Left lobe of liver (tissue), 2 donors: ENCODE measurements at regions not wholly inside any gene's neighbourhood (a gene's known extent, or its start where the extent isn't known, plus 50 kb on each side); places are given as distances from the start of the nearest gene placed in this dataset.
"Not testable (repeated sequence)": the region's sequence is repeated elsewhere in the genome, so short reads cannot be mapped to it uniquely, and the experiment has no call there.

Experiments used
- ATAC-seq: fragments of 200-7000 bp; cut with Tn5 transposase; one replicate; pipeline ENCODE4 v1.9.1; 2020; ENCODE audit warnings: mild to moderate bottlenecking, moderate library complexity
- DNase-seq: peaks from one replicate; pipeline ENCODE4 v3.0.0-alpha.2; 2020; ENCODE audit warnings: low spot score
- donor health status: DM: no; HTN: no; CAD: no; lungs with moderate emphysema.
- donor health status: DM: no; HTN: yes; CAD: no.

DNA sequence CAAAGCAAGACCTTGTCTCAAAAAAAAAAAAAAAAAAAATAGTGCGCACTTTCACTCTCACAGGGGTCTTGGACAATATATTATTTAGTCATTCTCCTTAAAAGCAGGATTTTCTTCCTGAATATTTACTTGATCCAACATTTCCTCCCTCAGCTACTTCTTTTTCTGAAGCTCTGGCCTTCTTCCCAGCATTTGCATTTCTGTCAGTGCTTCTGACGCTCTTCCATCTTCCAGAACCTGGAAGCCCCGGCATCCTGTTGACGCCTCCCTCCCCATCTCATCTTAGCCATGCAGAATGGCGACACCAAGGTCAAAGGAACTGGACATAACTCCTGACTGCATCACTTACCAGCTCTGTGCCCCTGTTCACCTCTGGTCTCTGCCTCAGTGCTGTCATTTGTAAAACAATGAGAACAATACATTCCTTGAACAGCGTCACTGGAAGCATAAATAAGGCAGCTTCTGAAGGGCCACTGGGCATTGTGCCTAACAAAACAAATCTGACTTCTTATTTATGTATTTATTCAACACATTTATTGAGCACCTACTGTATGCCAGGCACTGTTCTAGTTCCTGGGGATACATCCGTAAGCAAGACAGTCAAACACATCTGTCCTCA lies 90.9 kb upstream of the MDM1 start:
- DNase-seq = no peak
- ATAC-seq = peak; percentile 55

DNA sequence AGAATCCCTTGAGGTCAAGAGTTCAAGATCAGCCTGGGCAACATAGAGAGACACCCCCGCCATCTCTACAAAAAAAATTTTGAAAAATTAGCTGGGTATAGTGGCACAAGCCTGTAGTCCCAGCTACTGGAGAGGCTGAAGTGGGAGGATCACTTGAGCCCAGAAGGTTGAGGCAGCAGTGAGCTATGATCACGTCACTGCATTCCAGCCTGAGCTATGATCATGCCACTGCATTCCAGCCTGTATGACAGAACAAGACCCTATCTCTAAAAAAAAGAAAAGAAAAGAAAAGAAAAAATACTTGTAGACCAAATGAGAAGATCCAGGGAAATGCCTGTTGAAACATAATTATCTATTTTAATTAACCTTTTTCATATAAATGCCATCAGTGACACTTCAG lies 93.8 kb upstream of the MDM1 start:
- no peak for DNase-seq
- no peak for ATAC-seq

DNA sequence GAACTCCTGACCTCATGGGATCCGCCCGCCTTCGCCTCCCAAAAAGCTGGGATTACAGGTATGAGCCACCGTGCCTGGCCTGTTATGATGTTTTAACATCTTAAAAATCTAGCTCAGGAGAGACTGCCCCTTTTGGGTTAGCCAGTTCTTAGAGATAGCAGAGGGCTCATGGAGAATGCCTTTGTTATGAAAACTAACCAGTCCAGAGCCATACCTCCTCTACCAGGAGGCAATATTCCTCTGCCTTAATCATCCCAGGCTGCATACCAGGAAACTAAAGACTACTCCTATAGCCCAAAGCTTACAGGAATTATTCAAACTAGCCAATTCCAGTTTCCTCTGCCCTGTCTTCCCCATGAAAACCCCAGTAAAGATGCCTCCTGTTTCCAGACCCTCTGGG lies 96.0 kb upstream of the MDM1 start:
- ATAC-seq (no peak), DNase-seq (no peak)

DNA sequence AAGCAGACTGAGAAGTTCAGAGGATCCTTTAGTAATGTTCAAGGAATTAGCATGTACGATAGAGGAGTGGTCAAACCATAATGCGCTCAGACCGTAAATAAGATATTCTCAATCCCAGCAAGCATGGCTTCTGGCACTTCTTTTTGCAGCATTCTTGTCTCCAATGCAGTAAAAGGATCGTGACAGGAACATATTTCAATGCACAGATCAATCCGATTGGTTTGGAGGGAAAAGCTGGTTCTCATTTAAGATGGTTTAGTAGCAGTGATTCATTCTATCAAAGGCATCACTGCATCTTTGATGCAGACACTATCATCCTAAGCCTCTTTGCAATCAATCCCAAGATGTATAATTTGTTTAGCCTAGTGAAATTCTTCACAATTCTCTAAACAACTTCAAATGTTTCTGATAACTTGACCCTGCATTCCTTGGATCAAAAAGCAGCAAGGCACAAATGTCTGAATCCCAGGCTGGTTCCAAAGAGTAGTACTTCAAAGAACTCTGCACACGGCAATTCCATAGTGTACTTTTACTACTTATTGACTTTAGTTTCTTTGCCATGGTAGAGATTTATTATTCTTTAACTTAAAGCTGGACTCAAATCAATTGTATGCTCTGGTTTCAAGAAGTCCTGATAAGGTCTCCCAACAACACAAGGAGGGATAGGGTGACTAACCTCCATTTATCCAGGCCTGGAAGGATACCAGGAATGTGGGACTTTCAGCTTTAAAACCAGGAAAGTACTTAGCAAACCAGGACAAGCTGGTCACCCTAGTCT lies 96.8 kb upstream of the MDM1 start:
- no peak for DNase-seq
- no peak for ATAC-seq

DNA sequence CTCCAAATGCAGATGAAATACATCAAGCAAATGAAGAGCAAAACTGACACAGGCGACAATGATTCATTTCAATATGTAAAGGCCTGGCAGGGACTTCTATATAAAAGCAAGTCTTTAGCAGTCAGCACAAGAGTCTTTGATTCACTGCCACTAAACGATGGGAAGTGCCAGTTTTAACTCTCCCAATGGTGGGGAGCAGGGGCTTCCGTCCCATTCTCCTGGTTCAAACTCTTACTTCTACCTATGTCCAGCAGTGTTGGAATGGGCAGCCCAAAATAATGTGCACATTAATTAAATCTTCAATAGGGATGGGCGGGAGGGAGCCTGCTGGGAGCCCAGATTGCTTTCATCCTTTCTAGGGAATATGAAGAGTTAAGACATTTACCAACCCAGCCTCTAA lies 97.5 kb upstream of the MDM1 start:
- ATAC-seq = no peak
- no peak for DNase-seq

DNA sequence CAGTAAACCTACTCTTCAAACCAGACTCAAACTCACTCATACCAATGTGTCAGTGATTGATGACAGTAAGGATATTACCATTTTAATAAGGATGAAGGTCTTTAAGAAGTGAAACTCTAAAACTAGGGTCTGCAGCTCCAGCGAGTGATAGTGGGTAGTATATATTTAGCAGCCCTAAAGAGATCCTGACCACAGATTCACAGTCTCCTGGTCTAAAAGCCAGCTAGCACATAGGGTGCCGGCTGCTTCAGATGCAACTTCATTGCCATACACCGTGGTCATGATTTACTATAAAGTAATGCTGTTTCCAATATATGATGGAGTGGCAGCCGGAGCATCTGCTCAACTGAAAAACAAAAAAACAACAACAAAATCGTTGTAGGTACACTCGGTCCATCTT lies 99.6 kb upstream of the MDM1 start:
- no peak for DNase-seq
- no peak for ATAC-seq

DNA sequence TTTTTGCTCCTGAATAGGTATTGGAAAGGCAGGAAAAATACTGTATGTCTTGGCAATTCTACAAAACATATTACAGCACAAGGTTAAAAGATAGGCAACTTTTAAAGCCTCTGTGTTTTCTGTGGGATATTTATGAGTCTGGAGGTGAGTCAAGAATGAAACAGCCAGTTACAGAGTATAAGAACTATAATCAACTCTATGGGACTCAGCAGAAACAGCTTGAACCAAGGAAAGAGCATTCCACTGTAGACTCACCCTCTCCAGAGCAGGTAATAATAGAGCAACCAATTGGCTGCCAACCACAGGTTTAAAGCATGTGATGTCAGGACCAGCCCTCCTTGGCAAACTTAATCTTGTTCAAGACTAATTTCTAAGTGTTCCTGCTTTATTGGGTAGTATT lies 100.5 kb upstream of the MDM1 start:
- DNase-seq (no peak), ATAC-seq (no peak)

DNA sequence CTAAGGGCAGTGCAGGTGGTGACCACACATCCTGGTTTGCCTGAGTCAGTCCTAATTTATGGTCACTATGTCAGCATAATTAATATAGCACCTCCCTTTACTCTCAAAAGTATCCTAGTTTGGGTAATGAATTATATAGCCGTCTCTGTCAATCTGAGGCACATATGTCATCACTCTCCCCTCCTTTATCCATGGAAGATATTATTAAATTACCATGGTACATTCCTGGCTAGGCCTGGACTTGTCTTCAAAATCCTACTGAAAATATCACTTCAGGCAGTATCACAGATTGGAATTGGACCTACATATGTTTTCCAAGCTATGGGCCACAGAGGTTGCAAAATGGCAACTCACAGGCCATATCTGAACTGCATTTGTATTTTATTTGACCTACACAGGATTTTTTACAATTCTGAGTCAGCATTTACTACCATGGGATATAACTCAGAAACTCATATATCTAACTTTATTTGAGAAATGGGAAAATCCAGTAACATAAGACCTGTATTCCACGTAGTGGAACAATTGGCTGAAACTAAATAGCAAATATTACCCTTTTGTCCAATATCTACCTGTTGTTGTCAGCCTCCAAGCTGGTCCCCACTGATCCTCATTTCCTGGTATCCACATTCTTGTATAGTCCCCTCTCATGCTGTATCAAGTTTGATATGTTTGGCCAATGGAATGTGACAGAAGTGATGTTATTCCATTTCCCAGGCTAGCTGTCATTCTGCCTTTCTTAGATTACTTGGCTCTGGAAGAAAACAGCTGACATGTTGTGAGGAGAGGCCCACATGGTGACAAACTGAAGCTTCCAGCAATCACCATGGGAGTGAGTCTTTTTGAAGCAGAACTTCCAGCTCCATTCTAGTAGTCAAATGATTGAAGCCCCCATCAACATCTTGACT lies 102.5 kb upstream of the MDM1 start:
- ATAC-seq = no peak
- no peak for DNase-seq

DNA sequence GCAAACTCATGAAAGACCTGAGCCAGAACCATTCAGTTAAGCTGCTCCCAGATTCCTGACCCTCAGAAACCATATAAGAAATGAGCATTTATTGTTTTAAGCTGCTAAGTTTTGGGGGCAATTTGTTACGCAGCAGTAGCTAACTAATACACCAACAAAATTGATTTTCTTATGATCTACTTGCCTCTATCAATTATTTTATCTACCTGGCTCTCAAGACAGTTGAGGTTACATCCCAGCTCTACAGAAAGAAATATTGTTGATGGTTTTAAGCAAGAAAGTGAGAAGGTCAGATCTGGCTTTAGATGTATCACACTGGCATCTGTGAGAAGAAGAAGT lies 103.1 kb upstream of the MDM1 start:
- DNase-seq = no peak

DNA sequence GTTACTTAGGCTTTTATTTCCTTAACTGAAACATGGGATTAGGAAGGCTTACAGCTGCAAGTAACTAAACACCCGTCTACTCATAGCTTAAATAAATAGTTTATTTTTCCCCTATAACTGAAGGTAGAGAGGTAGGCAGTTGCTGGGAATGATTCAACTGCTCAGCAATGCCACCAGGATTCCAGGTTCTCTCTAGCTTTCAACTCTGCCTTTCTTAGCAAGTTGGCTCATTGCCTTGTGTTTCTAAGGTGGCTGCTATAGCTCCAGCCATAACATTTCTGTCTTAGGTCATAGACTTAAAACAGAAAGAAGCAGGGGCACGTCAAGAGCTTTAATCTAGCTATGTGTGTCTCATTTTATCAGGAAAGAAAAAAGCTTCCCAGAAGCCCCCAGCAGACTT lies 103.7 kb upstream of the MDM1 start:
- ATAC-seq = no peak

More for the DNA sequence above, 103.1 kb upstream of the MDM1 start:
- ATAC-seq = no peak

DNA sequence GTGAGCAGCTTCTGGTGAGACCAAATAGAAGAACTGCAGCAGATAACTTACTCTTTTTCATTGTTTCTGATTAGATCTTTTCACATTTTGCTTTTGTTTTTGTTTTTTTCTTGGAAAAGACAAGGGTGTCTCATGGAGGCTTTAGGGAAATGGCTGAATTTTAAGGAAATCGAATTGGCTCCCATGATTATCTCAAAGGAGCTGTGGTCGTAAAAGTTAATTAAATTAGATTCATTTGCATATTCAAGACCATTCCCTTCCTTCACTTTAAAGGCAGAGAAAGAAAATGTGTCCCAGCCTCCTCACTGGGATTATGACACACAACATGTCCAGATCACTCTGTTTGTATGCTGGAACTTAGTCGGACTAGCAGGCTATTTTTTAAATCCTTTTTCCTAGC lies 106.4 kb upstream of the MDM1 start:
- DNase-seq (no peak), ATAC-seq (no peak)

More for the DNA sequence above, 103.7 kb upstream of the MDM1 start:
- DNase-seq = no peak

DNA sequence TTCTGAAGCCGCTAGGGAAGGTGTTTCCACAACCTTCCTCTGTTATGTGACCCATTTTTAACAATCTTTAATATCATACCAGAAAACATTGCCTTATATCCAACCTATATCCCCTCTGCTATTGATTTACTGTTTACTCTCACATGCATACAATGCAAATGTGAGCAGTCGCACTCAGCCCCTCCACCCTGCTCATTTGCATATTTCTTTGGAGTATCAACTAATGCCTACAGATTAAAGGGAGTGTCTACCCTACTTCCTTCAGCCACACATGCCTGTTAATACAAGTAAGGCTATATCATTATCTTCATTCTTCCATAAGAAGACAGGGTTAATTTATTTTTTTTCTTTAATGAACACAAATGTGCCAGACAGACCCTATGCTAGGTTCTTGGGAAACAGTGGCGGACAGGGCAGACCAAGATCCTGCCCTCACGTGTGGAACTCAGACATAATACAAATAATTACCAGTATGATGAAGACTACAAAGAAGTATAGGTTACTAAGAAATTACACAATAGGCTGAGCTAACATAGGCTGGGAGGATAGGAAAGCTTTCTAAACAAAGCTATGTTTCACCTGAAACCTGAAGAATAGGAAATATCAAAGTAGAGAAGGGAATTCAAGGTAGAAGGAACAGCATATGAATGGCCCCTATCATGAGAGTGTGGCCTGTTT lies 107.3 kb upstream of the MDM1 start:
- ATAC-seq = no peak
- no peak for DNase-seq

DNA sequence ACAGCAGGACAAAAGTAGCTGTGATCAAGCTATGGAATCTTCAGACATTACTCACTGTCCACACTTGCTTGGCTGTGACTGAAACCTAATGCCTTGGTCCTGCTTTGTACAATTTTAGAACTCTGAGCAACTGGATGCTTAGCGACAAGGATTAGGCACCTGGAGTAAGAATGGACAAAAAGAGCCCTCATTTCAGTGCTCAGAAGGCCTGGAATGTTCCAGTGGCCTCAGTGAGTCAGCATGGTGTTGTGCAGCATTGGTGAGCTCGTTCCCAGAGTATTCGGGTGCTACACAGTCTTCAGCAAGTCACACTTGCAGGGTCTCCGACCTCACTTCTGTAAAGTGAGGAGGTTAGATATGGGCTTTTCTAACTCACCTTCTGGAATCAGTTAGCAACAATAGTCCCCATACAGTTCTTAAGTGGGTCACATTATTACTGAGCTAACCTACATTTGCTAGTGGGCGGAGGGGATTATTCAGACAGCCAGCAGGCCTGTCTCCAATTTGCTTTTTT lies 108.0 kb upstream of the MDM1 start:
- no peak for DNase-seq
- no peak for ATAC-seq

DNA sequence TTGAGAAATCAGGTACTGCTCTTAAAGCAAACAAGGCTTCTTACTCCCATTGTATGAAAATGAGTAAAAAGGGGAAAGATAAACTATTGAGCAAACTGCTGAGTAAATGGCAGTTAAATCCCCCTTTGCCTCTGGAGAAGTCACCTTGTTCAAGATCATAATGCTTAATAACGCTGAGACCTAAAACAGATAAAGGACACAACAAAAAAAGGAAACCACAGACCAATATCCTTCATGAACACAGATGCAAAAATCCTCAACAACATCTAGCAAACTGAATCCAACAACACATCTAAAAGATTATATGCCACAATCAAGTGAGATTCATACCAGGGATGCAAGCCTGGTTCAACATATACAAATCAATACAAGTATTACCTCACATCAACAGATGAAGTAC lies 109.0 kb upstream of the MDM1 start:
- DNase-seq (no peak), ATAC-seq (no peak)

DNA sequence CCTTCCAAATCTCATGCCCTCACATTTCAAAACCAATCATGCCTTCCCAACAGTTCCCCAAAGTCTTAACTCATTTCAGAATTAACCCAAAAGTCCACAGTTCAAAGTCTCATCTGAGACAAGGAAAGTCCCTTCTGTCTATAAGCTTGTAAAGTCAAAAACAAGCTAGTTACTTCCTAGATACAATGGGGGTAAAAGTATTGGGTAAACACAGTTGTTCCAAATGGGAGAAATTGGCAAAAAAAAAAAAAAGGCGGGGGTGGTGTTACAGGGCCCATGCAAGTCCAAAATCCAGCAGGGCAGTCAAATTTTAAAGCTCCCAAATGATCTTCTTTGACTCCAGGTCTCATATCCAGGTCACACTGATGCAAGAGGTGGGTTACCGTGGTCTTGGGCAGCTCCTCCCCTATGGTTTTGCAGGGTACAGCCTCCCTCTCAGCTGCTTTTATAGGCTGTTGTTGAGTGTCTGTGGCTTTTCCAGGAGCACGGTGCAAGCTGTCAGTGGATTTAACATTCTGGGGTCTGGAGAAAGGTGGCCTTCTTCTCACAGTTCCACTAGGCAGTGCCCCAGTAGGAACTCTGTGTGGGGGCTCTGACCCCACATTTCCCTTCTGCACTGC lies 110.3 kb upstream of the MDM1 start:
- peak; percentile 52 for ATAC-seq

DNA sequence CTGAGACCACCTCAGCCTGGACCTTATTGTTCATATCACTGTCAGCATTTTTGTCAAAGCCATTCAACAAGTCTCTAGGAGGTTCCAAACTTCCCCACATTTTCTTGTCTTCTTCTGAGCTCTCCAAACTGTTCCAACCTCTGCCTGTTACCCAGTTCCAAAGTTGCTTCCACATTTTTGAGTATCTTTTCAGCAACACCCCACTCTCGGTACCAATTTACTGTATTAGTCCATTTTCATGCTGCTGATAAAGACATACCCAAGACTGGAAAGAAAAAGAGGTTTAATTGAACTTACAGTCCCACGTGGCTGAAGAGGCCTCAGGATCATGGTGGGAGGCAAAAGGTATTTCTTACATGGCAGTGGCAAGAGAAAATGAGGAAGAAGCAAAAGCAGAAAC lies 111.5 kb upstream of the MDM1 start:
- not testable (repeated sequence) for ATAC-seq, DNase-seq

More for the DNA sequence above, 110.3 kb upstream of the MDM1 start:
- not testable (repeated sequence) for DNase-seq

DNA sequence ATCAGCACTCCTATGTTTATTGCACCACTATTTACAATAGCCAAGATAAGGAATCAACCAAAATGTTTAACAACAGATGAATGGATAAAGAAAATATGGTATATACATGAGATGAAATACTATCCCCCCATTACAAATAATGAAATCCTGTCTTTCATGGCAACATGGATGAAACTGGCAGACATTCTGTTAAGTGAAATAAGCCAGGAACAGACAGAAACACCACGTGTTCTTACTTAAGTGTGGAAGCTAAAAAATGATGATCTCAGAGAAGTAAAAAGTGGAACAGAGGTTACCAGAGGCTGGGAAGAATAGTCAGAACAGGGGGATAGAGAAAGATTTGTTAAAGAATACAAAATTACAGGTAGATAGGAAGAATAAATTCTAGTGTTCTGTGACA lies 113.7 kb upstream of the MDM1 start:
- DNase-seq = no peak
- no peak for ATAC-seq

DNA sequence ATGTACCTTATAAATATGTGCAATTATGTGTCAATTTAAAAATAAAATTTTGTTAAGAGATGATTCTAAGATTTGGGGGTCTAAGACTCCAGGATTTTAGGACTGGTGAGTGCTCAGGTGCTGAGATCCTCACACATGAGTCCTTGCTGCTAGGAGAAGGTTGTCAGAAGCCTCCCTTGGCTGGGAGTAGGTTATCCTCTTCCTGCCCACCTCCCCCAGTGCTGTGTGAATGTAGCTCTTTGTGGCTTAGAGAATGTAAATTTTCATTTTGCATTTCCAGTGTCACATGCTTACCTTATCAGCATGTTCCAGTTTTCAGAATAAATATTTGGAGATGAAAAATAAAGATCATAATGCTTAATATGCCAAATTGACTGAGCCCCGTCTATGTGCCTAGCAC lies 114.2 kb upstream of the MDM1 start:
- DNase-seq (no peak), ATAC-seq (no peak)

DNA sequence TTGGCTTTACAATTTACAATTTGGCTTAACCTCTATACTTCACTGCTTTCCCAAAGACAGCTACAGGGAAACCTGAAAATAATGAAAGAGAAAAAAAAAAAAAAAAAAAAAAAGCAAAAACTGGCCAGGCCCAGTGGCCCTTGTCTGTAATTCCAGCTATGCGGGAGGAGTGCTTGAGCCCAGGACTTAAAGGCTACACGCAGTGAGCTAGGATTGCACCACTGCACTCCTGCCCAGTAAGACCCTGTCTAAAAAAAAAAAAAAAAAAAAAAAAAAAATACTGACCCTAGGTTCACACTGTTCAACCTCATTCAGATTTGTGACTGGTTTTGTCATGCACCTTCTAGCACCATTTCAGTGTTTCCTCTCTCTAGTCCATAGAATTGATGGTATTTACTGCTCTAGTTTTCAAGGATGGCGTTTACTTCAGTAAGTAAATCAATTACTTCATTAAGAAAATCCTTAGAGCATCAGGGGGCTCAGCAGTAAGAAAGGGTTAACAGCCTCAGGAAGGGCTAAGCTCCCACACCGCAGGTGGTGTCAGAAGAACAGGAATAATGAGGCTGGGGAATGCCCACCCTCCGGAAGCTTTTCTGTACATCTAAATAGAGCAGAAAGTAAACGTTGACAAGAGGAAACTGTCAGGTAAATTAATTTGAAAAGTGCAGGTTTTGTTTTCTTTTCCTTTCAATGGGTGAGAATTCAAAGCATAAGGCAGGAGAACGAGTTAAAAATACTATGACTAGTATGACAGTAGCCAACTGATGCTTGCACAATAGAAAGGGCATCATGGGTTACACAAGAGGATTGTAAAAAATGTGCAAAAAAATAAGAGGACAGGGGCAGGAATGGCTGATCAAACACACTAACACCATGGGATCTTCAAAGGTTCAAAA lies 115.0 kb upstream of the MDM1 start:
- ATAC-seq (peak; percentile 75), DNase-seq (no peak)
